Dermis microvascular lymphatic vessel endothelial cell (primary cell): ENCODE measurements at regions not wholly inside any gene's neighbourhood (a gene's known extent, or its start where the extent isn't known, plus 50 kb on each side); places are given as distances from the start of the nearest gene placed in this dataset.

ENCODE experiments used
- DNase-seq, 2 donors: peaks; one replicate each; pipeline versions ENCODE4 v3.0.0 to v3.0.0-alpha.2; 2010; ENCODE audit warnings: low read depth in 2 of 2

GRCh38 chr2:137729305-137729704 is 235.0 kb upstream of the HNMT start:
- no peak for DNase-seq

- no peak for DNase-seq
These were observed 226.7 kb upstream of the HNMT start for GRCh38 chr2:137737559-137737958.

DNA sequence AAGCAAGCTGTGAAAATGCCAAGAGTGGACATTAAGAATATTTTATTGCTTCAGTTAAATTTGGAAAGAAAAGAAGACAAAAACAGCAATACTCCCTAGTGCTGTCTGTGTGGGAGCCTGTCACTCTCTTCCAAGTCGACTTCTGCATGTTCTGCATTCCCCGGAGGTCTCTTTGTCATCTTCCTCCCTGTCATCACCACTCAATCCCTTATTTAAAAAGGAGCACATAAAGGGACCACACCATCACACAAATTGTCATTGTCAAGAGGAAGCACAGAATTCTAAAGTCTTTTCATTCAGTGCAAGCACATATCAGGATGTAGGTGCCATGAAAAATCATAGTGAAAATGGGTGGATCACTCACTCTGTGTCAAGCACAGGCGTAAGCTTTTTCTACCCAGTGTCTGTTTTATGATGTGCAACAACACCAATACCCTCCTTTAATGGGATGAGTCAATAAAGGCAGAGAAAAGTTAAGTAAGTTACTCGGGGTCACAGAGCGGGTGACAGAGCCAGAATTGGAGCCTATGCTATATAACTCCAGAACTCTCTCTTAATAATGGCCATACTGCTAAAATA is 222.4 kb upstream of the HNMT start:
- no peak for DNase-seq

DNA sequence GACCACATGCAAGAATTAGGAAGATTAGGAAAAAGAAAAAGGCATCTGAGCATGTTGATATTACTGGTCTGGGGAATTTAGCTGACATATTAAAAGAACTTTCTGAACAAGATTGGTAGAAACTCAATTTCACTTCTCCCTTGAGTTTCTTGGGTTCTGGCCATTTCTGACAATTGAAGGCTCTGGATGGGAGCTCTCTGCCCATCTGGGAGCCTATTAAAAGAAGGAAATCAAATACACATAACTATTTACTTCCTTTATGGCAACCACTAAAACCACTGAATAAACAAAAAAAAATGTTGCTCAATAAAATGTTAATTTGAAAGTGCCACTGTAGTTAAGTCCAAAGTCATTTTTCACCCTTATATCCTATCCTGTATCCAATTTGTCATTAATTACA is 216.8 kb upstream of the HNMT start:
- no peak for DNase-seq

DNA sequence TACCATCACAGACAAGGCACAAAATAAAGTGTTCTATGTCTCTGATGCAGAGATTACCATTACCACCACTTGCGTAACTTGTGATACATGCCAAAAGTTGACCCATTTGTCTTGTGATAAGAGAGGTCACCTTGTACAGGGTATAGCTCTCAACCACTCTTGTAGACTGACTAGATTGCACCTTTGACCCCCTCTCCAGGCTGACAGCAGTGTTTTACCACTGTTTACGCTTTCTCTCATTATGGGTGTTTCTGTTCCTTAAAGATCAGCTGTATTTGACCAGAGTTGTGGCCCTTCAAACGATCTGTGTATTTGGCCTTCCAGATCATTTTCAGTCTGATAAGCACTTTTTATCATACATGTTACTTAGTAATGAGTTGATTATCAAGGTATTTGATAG is 215.7 kb upstream of the HNMT start:
- DNase-seq, result no peak

DNA sequence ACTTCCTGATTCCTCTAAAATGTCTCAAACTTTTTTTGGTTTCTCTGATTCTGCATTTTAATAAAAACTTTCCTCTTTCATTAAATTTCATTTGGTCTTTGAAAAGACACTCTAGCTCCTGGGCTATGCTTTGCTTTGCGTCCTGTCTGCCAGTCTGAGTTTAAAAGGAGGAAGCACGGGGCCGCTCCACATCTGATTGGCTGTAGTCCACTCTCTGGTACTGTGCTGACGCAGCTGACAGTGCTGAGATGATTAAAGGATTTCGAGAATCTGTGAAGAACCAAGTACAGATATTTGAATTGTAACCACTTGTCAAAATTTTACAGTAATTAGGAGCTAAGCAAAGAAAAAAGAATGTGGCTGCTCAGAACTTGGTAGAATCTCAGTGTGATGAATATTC is 199.6 kb upstream of the HNMT start:
- no peak for DNase-seq

DNA sequence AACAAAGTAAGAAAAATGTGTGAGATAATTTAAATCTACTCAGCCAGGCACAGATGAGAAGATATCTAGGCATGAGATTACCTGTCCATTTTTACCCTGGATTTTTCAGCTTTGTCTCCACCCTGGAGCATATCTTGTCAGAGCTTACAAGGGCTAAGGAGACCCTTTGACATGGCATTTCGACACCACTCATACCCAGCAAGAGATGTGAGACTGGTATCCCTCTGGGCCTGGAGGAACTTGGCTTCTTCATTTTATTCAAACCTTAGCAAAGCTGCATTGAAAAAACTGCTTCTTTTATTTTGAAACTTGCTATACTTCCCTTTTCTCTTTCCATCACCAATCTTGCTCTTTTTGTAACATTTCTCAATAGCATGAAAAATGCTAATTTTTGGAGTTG is 194.9 kb upstream of the HNMT start:
- DNase-seq, result no peak

DNA sequence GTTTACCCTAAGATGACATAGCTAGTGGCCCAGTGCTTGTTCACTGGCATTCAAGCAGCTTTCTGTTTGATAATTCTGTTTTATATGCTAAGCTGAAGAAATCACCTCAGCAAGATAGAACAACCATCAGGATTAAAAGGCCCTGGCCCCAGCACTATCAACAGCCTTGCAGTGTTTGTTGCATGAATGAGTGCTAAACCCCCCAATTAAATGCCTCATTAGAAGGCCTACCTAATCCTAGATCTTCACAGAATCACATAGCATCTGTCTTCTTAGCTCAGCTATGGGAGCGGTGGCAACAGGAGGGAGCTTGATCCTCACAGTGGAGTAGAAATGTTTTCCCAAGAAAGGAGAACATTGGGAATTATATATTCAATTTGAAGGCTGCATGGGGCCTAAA is 194.1 kb upstream of the HNMT start:
- no peak for DNase-seq

- DNase-seq, result no peak
These were observed 193.2 kb upstream of the HNMT start for GRCh38 chr2:137771064-137771463.

DNA sequence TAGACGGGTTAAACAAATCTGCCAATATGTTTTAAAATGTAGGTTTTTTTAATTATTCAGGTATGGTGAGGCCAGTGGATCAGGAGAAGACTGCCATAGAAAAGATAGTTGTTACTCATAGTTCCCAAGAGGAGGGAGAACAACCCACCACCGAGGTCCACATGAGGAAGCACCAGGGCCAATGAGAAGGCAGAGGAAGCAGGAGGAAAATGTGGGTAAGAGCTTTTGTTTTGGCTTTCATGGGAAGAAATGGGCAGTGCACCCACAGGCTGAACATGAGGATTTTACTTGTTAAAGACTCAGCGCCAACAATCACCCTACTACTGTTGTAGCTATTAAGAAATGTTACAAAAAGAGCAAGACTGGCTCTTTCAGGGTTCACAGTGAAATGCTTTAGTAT is 191.8 kb upstream of the HNMT start:
- DNase-seq, result no peak

GRCh38 chr2:137775529-137775928 is 188.7 kb upstream of the HNMT start:
- DNase-seq, result no peak

DNA sequence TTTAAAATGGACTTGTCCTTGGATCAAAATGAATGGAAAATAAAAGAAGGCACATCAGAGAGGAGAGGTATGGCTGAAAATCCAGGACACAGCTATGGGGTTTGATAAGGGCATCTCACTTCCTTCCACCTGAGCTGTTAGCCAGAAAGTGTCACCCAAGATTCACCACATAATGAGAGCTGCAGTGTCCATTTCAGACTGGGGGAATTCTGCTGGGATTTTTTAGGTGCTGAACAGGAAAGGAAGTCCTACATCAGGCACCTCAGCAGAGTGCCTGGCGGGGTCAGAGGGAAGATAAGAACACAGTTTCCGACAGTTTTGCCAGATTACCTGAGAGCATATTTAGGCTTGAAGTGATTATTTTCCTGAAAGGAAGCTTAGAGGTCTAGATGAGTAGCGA is 187.6 kb upstream of the HNMT start:
- DNase-seq, result no peak

DNA sequence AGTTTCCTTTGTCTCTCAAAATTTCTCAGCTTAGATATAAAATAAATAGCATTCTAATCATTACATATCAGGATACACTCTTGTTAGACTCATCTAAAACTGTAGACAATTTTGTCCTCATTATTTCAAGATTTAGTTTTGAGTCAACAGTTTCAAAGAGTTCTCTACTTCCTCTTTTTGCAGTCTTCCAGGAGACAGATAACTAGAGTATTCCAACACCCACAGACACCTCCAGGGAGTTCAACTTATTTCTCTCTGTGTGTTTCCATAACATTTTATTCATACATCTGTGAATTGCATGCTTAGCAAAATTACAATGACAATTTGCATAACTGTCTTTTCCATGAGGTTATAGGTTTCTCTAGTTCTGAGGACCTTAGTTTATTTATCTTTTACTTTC is 166.6 kb upstream of the HNMT start:
- no peak for DNase-seq

DNA sequence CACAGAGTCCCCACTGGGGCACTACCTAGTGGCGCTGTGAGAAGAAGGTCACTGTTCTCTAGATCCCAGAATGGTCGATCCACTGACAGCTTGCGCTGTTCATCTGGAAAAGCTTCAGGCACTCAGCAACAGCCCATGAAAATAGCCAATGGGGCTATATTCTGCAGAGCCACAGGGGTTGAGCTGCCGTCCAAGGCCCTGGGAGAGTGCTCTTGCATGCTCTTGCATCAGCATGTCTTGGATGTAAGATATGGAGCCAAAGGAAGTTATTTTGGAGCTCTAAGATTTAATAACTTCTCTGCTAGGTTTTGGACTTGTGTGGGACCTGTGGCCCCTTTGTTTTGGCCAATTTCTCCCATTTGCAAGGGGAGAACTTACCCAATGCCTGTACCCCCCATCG is 164.7 kb upstream of the HNMT start:
- DNase-seq, result no peak

DNA sequence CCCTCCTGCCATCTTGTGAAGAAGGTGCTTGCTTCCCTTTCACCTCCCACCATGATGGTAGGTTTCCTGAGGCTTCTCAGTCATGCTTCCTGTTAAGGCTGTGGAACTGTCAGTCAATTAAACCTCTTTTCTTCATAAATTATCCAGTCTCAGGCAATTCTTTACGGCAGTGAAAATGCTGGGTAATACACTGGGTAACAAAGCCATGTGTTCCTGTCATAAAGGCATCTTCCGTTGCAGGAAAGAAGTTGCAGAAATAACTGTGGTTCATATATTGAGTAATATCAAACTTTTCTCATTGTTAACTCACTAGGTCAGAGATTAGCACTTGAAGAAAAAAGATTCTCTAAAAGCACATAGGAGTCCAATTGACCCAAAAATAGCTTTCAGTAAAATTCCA is 163.9 kb upstream of the HNMT start:
- no peak for DNase-seq

GRCh38 chr2:137801228-137801627 is 163.0 kb upstream of the HNMT start:
- DNase-seq, result no peak

DNA sequence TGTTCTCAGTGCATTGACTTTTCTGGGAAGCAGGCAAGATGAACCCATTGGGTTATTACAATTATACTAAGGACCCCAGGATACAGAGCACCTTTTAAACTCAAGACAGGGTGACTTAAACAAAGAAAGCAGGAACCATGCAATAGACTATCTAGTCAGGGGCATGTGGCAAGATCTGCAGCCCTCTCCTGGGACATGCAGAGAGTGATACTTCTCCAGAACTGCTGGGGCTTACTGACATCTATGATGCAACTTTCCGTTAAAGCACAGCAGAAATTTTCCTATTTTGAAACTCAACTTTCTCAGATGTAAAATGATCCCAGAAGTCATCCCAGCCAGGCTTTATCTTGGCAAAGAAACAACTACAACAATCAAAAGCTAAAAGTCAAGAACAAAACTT is 162.2 kb upstream of the HNMT start:
- DNase-seq, result no peak

- no peak for DNase-seq
These were observed 158.0 kb upstream of the HNMT start for GRCh38 chr2:137806068-137806805.

- no peak for DNase-seq
These were observed 155.0 kb upstream of the HNMT start for GRCh38 chr2:137809252-137809651.

DNA sequence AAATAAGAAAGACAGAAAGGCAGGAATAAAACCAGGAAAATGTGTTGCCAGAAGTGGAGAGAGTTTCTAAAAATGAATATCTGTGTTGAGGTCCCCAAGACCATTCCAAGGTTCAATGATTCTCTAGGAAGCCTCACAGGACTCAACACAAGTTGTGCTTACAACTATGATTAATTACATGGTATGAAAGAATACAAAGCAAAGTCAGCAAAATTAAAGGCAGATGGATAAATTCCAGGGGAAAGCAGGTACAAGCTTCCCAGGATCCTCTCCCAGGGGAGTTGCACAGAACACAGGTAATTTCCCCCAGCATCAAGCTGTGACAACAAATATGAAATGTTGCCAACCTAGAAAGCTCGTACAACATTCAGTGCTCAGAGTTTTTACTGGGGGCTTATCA is 154.4 kb upstream of the HNMT start:
- no peak for DNase-seq

- no peak for DNase-seq
These were observed 151.8 kb upstream of the HNMT start for GRCh38 chr2:137812517-137812916.

GRCh38 chr2:137813176-137813575 is 151.1 kb upstream of the HNMT start:
- DNase-seq, result no peak

GRCh38 chr2:137817058-137817457 is 147.2 kb upstream of the HNMT start:
- DNase-seq, result no peak

DNA sequence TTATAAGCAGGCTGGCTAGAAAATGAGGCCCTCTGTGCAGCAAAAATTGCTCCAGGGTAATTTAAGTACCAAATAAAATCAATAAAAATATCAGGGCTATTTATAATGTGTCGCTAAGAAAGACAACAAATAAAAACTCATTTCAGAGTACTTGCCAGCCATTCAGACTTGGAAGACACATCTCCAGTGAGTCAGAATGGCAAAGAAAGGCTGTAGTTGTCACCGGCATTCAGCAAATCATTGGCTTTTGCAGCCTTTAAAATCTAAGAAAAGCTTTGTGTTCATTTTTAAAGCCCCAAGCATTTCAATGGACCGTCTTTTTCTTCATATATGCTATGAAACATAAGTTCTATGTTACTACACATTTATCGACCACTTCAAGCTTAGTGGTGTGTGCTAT is 141.1 kb upstream of the HNMT start:
- no peak for DNase-seq
